Stomach (tissue), 8 donors: ENCODE measurements at regions not wholly inside any gene's neighbourhood (a gene's known extent, or its start where the extent isn't known, plus 50 kb on each side); places are given as distances from the start of the nearest gene placed in this dataset.

Experiments used
- DNase-seq, 2 donors: peaks; one replicate each; pipeline versions ENCODE4 v3.0.0 to v3.0.0-alpha.2; 2013 to 2019
- H3K27ac ChIP-seq, 5 donors: fragments of 200-600 bp in 4 of 5; sonication (generic) in 4 of 5; one replicate each; pipeline ENCODE4 v1.5.1; 2013 to 2019; ENCODE audit warnings: mild to moderate bottlenecking in 1 of 5, moderate library complexity in 1 of 5
- H3K27me3 ChIP-seq, 3 donors: fragments of 200-600 bp; sonication (generic); one replicate each; pipeline ENCODE4 v1.5.1; 2017 to 2019; ENCODE audit warnings: mixed run types in 1 of 3
- H3K36me3 ChIP-seq, 4 donors: fragments of 200-600 bp; sonication (generic); 1 replicate in 3 of 4; 2 replicates in 1 of 4; pipeline ENCODE4 v1.5.1; 2016 to 2019
- H3K4me1 ChIP-seq, 4 donors: fragments of 200-600 bp; sonication (generic); one replicate each; pipeline ENCODE4 v1.5.1; 2016 to 2019
- H3K4me3 ChIP-seq, 4 donors: fragments of 200-600 bp; sonication (generic) in 3 of 4; one replicate each; pipeline ENCODE4 v1.5.1; 2016 to 2019; ENCODE audit warnings: mild to moderate bottlenecking in 1 of 4
- H3K9me3 ChIP-seq, 4 donors: fragments of 200-600 bp; sonication (generic); one replicate each; pipeline ENCODE4 v1.5.1; 2016 to 2019
- EP300 ChIP-seq: sonication (generic); formaldehyde crosslinking; IDR thresholded peaks from one replicate; pipeline ENCODE4 v1.6.1; 2017; ENCODE audit warnings: antibody characterized with exemption
- POLR2A ChIP-seq, 4 donors: fragments of 450-650 bp; IDR thresholded peaks; one replicate each; pipeline ENCODE4 v1.6.1; 2016; ENCODE audit warnings: antibody characterized with exemption in 4 of 4, control low read depth in 2 of 4, mild to moderate bottlenecking in 1 of 4, moderate library complexity in 1 of 4
- POLR2AphosphoS5 ChIP-seq, 3 donors: sonication (generic); formaldehyde crosslinking; IDR thresholded peaks; one replicate each; pipeline ENCODE4 v1.6.1; 2016; ENCODE audit warnings: antibody characterized with exemption in 3 of 3
- WGBS, 5 donors: extraction: QIAGEN DNeasy Blood & Tissue Kit in 3 of 5; methylation state at CpG; one replicate each; pipeline versions ENCODE4 v1.1.5 to v1.1.7; 2013 to 2018; 5-methylcytosine and 5-hydroxymethylcytosine counted together
- intact Hi-C: fragments of 100-400 bp; cut with DNase I; formaldehyde crosslinking; loops from one replicate; pipeline ENCODE4 v1.15.1; 2023; ENCODE audit warnings: low total_unique reads
- TF ChIP-seq, protein P1 (sequence below), 7 experiments: fragments of 450-650 bp in 4 of 7; fragments of 200-600 bp in 3 of 7; sonication (generic) in 3 of 7; IDR thresholded peaks; one replicate each; pipeline ENCODE4 v1.5.1; 2016 to 2019; ENCODE audit warnings: antibody characterized with exemption in 7 of 7, control low read depth in 2 of 7, mild to moderate bottlenecking in 1 of 7
- donor health status: healthy with polysubstance abuse.
- donor health status: Bipolar disorder and iron deficiency.
- donor health status: healthy.

DNA sequence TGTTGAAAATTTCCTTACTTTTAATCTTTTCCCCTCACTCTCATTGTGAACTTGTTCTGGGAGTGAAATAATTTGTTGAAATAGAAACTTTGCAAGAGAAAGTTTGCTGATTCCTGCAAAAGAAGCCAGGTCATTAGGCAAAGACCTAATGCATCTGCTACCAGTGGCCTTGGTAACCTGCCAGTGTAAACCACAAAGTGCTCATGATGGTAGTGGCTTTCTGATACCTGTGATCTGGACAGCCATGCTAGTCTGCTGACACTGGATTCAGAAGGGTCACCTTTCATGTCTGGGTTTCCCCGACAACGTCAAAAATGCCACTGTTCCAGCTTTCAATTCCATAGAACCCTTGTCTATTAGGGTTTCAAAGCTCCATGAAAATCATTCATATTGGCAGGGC lies 123.7 kb upstream of the MCTP2 start:
- no peak overlapping the region for H3K4me3 ChIP-seq
- H3K27me3 ChIP-seq: no peaks in the 10 kb centered on the region
- no peak overlapping the region for H3K27ac ChIP-seq
- H3K36me3 ChIP-seq: no peaks in the 10 kb centered on the region
- H3K4me1 ChIP-seq: peaks cover 0 to 6% (median 2%) of the 10 kb centered on the region in 4 donors
- 89 to 100% (median 95%) methylated on average over 2 of the region's 2 CpGs for WGBS, 5 donors
- peaks cover 0 to 4% (median 0%) of the 10 kb centered on the region in 4 donors for H3K9me3 ChIP-seq
- no peak for DNase-seq
- TF ChIP-seq POLR2A (IDR thresholded peaks at IDR 0.05) (no peak), POLR2AphosphoS5 (IDR thresholded peaks at IDR 0.05) (no peak), EP300 (no peak)
- TF ChIP-seq, protein P1, sequence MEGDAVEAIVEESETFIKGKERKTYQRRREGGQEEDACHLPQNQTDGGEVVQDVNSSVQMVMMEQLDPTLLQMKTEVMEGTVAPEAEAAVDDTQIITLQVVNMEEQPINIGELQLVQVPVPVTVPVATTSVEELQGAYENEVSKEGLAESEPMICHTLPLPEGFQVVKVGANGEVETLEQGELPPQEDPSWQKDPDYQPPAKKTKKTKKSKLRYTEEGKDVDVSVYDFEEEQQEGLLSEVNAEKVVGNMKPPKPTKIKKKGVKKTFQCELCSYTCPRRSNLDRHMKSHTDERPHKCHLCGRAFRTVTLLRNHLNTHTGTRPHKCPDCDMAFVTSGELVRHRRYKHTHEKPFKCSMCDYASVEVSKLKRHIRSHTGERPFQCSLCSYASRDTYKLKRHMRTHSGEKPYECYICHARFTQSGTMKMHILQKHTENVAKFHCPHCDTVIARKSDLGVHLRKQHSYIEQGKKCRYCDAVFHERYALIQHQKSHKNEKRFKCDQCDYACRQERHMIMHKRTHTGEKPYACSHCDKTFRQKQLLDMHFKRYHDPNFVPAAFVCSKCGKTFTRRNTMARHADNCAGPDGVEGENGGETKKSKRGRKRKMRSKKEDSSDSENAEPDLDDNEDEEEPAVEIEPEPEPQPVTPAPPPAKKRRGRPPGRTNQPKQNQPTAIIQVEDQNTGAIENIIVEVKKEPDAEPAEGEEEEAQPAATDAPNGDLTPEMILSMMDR (IDR thresholded peaks at IDR 0.05): no peak
- intact Hi-C loops: no loop called here

DNA sequence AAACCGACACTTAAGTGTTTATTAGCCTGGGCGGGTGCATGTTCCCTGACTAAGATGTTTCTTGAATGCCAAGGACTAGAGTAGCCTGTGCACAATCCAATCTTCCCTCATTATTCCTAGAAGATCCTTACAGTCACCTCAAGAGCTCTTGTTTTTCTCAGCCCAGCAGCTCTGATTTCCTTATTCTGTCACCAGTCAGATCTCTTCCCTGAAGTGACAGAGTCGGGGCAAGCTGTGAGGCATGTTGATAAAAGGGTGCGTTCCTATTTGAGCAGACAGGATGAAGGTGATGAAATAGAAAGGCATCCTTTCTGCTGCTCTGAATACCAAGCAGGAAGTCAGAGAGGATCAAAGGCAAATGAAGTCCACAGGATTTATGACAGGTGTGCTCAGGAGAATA lies 125.6 kb upstream of the MCTP2 start:
- H3K27me3 ChIP-seq: no peaks in the 10 kb centered on the region
- intact Hi-C loops: no loop called here
- no peak for DNase-seq
- no peaks in the 10 kb centered on the region for H3K36me3 ChIP-seq
- no peak overlapping the region for H3K27ac ChIP-seq
- 41 to 55% (median 52%) methylated on average over 4 of the region's 4 CpGs for WGBS, 5 donors
- TF ChIP-seq POLR2AphosphoS5 (IDR thresholded peaks at IDR 0.05): no peak
- no peak for TF ChIP-seq EP300
- no peak for TF ChIP-seq POLR2A (IDR thresholded peaks at IDR 0.05)
- TF ChIP-seq, protein P1 (IDR thresholded peaks at IDR 0.05): no peak
- no peaks in the 10 kb centered on the region for H3K4me1 ChIP-seq
- peaks cover 0 to 4% (median 0%) of the 10 kb centered on the region in 4 donors for H3K9me3 ChIP-seq
- H3K4me3 ChIP-seq: no peak overlapping the region

DNA sequence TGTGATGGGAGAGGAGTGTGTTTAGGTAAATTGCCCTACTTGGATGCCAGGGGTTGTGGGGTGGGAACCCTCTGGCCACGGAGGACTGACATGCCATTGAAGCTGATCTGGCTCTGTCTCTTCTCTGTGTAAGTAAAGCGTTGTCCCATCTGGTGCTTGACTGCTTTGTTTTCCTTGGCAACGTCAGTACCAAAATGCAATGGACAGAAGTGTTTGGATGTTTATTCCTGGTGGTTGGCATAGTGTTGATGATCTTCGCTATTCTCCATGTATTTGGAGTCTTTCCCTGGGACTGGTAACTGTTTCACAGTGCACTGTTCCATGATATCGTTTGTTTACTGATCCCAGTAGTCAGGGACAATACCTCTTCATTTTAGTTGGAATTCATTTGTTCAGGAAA lies 130.5 kb upstream of the MCTP2 start:
- DNase-seq: no peak
- peaks cover 0 to 6% (median 0%) of the 10 kb centered on the region in 4 donors for H3K4me1 ChIP-seq

DNA sequence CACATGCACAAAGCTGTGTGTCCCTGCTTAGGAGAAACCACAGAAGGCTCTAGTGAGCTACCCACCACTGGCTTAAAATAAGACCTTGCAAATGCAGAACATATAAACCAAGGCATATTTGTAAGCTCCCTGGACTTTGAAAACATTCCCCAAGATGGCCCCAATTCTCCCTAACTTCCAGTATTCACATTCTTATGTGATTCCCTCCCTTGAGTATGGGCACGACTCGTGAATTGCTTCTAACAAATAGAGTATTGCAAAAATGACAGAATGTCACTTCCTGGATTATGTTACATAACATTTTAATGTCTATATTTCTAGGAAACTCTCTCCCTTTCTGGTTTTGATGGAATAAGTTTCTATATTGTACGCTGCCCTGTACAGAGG lies 131.8 kb upstream of the MCTP2 start:
- WGBS, 5 donors: 66 to 86% (median 77%) methylated on average over 3 of the region's 3 CpGs
- Histone ChIP-seq H3K27me3 (no peaks in the 10 kb centered on the region), H3K9me3 (peaks cover 0 to 2% (median 0%) of the 10 kb centered on the region in 4 donors), H3K4me1 (peaks cover 0 to 6% (median 0%) of the 10 kb centered on the region in 4 donors), H3K4me3 (no peak overlapping the region), H3K36me3 (no peaks in the 10 kb centered on the region), H3K27ac (peak overlapping the region in 3 of 5 donors; percentile 24 to 74 (median 47))
- DNase-seq: no peak
- TF ChIP-seq, protein P1 (IDR thresholded peaks at IDR 0.05): no peak
- no peak for TF ChIP-seq POLR2AphosphoS5 (IDR thresholded peaks at IDR 0.05)
- no peak for TF ChIP-seq EP300
- intact Hi-C loops: no loop called here

More for the DNA sequence above, 130.5 kb upstream of the MCTP2 start:
- Histone ChIP-seq H3K27ac (peak overlapping the region in 1 of 5 donors; percentile 74), H3K27me3 (no peaks in the 10 kb centered on the region), H3K9me3 (peaks cover 0 to 4% (median 0%) of the 10 kb centered on the region in 4 donors), H3K4me3 (no peak overlapping the region), H3K36me3 (no peaks in the 10 kb centered on the region)
- intact Hi-C loops: no loop called here
- TF ChIP-seq EP300: no peak
- TF ChIP-seq POLR2AphosphoS5 (IDR thresholded peaks at IDR 0.05): no peak
- TF ChIP-seq, protein P1 (IDR thresholded peaks at IDR 0.05): no peak
- TF ChIP-seq POLR2A (IDR thresholded peaks at IDR 0.05): no peak
- WGBS, 5 donors: 54 to 83% (median 59%) methylated on average over 5 of the region's 5 CpGs
